GM10248 (cell line): ENCODE measurements at regions not wholly inside any gene's neighbourhood (a gene's known extent, or its start where the extent isn't known, plus 50 kb on each side); places are given as distances from the start of the nearest gene placed in this dataset.
A peak's percentile ranks its signal among the peaks of the same experiment; 100 is the strongest.
"Not testable (repeated sequence)": the region's sequence is repeated elsewhere in the genome, so short reads cannot be mapped to it uniquely, and the experiment has no call there.

Experiments used
- CTCF ChIA-PET: fragments of 300-600 bp; sonication (Branson Sonifier 250); formaldehyde crosslinking; extraction: SDS; loops from one replicate; lab custom pipeline; 2021; ENCODE audit warnings: antibody characterized with exemption; lab: Yijun Ruan, JAX
- POLR2A ChIA-PET: fragments of 350-650 bp; sonication (Branson Sonifier 250); formaldehyde crosslinking; extraction: SDS; loops from one replicate; lab custom pipeline; 2020; ENCODE audit warnings: antibody characterized with exemption; lab: Yijun Ruan, JAX
- DNase-seq: peaks from one replicate; pipeline ENCODE4 v3.0.0; 2012; ENCODE audit errors: extremely low spot score
- TF ChIP-seq, protein P1 (sequence below): IDR thresholded peaks from 2 replicates; pipeline ENCODE4 v1.5.1; 2012; ENCODE audit warnings: mild to moderate bottlenecking, low read depth; ENCODE audit errors: extremely low read depth, missing control alignments, control extremely low read depth

DNA sequence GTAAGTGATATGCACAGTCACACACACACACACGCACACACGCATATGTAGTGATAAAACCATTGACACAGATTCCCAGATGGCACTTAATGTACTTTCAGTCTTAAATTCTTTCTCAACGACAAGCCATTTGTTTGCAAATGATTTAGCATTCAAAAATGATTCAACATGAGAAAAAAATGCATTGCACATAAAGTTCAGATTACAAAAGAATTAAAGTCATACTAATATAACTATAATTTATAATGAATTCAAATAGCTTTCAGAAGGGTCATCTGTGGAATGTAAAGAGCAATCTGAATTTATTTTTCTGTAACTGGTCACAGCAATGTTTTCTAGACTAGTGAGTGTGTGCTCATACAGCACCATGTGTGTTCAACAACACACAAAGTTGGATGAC is 521.6 kb upstream of the ZNF337 start:
- no peak for DNase-seq
- ChIA-PET CTCF (no interaction called here), POLR2A (no interaction called here)
- TF ChIP-seq, protein P1, sequence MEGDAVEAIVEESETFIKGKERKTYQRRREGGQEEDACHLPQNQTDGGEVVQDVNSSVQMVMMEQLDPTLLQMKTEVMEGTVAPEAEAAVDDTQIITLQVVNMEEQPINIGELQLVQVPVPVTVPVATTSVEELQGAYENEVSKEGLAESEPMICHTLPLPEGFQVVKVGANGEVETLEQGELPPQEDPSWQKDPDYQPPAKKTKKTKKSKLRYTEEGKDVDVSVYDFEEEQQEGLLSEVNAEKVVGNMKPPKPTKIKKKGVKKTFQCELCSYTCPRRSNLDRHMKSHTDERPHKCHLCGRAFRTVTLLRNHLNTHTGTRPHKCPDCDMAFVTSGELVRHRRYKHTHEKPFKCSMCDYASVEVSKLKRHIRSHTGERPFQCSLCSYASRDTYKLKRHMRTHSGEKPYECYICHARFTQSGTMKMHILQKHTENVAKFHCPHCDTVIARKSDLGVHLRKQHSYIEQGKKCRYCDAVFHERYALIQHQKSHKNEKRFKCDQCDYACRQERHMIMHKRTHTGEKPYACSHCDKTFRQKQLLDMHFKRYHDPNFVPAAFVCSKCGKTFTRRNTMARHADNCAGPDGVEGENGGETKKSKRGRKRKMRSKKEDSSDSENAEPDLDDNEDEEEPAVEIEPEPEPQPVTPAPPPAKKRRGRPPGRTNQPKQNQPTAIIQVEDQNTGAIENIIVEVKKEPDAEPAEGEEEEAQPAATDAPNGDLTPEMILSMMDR, result no peak

DNA sequence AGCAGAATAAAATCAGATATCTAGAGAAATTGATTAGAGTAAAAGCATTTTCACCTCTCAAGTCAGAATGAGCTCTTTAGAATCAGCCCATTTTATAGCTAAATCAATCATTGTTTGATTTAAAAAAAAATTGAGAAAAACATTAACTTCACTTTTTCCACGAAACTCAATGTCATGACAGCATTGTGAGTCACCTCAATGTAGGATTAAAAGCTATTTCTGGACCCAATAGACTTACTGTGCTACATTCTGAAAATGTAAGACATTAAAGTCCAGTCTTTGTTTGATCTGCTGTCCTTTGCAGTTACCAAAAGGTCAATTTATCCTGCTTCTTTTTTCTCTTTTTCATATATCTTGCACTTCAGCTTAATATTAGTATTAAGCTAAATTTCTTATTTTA is 519.4 kb upstream of the ZNF337 start:
- ChIA-PET CTCF (no interaction called here), POLR2A (no interaction called here)
- DNase-seq, result no peak
- TF ChIP-seq, protein P1, result no peak

DNA sequence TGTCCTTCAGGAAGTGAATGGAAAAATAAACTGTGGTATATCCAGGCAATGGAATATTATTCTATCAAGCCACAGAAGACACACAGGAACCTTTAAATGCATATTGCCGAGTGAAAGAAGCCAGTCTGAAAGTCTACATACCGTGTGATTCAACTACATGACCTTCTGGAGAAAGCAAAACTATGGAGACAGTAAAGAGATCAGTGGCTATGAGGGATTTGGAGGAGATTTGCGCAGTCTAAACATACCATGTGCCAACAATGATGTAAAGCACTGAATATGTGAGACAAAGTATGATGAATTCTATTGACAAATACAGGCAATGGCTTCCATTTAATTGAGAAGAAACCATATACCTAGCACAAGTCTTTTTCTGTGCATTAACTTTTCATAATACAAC is 518.3 kb upstream of the ZNF337 start:
- TF ChIP-seq, protein P1, result no peak
- CTCF ChIA-PET, result no interaction called here
- DNase-seq, result no peak
- POLR2A ChIA-PET, result no interaction called here

DNA sequence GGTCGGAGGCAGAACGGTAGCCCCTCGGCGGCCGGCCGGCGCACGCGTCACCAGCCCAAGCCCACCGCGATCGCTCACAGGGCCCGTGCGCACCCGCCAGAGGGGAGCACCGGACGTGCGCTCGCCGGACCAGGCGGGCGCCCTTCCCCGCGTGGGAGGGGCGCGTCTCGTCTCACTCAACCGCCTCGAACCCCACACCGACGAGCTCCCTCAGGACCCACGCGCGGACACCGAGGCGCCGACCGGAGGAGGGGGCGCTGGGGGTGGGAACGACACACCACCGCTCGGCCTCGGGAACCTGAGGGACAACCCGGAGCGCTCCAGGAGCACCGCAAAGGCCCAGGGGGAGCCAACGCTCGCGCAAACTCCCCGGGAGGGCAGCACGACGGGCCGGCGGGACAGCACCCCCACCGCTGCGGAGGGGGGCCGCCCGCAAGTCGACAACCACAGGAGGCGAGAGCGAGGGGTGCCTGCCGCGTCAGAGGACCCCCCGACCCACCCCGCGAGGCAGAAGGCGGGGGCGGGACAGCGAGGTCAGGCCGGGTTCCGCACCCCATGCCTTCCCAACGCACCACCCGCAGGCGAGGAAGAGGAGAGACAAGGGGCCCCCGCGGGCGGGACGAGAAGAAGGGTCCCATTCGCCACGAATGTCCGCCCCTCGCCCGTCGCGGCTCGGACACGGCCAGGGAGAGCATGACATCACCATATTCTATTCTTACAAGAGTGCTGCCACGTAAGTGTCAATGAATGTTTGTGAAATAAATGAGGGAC is 512.7 kb upstream of the ZNF337 start:
- TF ChIP-seq, protein P1, result no peak
- ChIA-PET POLR2A (no interaction called here), CTCF (no interaction called here)
- DNase-seq, result peak; percentile 13

DNA sequence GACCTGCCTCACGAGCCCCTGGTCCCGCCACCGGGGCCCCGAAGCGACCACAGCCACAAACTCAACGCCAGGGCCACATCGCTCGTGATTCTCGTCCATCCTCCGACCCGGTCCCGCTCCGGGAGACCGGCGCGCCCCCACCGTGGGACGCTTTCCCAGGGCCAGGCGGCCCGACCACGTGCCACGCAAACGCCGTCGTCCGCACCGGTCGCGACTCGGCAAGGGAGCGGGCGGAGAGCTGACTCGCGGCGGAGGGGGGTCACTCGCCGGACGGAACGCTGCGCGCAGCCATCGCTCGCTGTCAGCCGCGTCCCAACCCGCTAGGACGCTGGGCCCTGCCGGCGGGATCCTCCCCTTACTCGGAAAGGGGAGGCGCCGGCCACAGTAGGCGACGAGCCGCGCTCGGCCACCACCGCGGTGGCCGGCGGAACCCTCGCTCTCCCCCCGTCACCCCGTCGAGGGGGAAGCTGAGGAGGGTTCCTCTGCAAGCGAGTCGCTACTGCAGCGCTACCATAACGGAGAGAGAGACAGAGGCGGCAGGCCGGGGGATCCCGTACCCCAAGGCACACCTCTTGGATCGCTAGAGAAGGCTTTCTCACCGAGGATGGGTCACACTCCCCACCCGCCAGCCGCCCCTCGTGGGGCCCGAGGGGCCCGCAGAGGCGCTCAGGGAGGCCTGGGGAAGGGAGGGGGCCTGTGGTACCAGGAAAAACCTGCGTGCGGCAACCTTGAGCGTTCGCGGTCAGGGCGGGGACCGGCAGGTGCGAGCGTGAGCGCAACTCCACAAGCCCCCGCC is 511.8 kb upstream of the ZNF337 start:
- peak; percentile 3 for DNase-seq
- ChIA-PET CTCF (no interaction called here), POLR2A (no interaction called here)
- TF ChIP-seq, protein P1, result no peak

DNA sequence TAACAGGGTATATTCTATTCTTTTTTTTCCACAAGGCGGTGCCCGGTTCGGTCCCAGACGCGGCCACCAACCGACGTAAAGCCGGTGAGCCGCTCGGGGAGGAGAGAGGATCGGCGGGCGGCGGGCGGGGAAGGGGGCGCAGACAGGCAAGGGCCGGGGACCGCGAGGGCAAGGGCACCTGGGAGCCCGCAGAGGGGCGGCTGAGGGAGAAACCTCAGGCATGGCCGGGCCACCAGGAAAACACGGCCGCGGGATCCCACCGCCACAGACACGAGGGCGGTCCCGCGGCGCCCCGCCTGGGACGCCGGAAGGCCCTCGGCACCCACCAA is 511.3 kb upstream of the ZNF337 start:
- CTCF ChIA-PET, POLR2A ChIA-PET, DNase-seq: not testable (repeated sequence)
